ENCODE measurements at regions not wholly inside any gene's neighbourhood (a gene's known extent, or its start where the extent isn't known, plus 50 kb on each side); places are given as distances from the start of the nearest gene placed in this dataset.

- Histone ChIP-seq H3K36me3 (no peaks in the 10 kb centered on the region), H3K4me1 (peaks cover 0 to 11% (median 4%) of the 10 kb centered on the region in 12 donors), H3K9me3 (no peaks in the 10 kb centered on the region), H3K27ac (no peak overlapping the region), H3K4me3 (no peak overlapping the region), H3K27me3 (peaks cover 0 to 3% (median 0%) of the 10 kb centered on the region in 9 donors)
- no peak for TF ChIP-seq POLR2A (IDR thresholded peaks at IDR 0.05)
- TF ChIP-seq CTCF (IDR thresholded peaks at IDR 0.05), result no peak
- 67 to 76% (median 69%) methylated on average over 4 of the region's 4 CpGs for WGBS, 4 donors
- ATAC-seq (peak in 1 of 4 donors; percentile 12), DNase-seq (no peak)
- intact Hi-C loops (cut with DNase I), result no loop called here
Measured at GRCh38 chr15:79682851-79683288, 213.9 kb downstream of the MTHFS start.

GRCh38 chr15:79689030-79689429 is 207.8 kb downstream of the MTHFS start:
- intact Hi-C loops (cut with DNase I), result loop anchor here in 1 of 10 donors (5.0 kb wide), 1 partner anchor 193 kb away; no protein-coding TSS in a partner anchor

GRCh38 chr15:79700951-79701480 is 195.8 kb downstream of the MTHFS start:
- 39 to 45% (median 43%) methylated on average over 4 of the region's 4 CpGs for WGBS, 4 donors

More at GRCh38 chr15:79689030-79689429, 207.8 kb downstream of the MTHFS start:
- H3K36me3 ChIP-seq, result no peaks in the 10 kb centered on the region
- DNase-seq (no peak), ATAC-seq (no peak)
- H3K27ac ChIP-seq, result no peak overlapping the region
- WGBS, 4 donors, result 27 to 54% (median 33%) methylated on average over 1 of the region's 1 CpG
- no peaks in the 10 kb centered on the region for H3K4me1 ChIP-seq
- no peak overlapping the region for H3K4me3 ChIP-seq
- peaks cover 0 to 21% (median 8%) of the 10 kb centered on the region in 12 donors for H3K9me3 ChIP-seq
- peaks cover 0 to 3% (median 0%) of the 10 kb centered on the region in 9 donors for H3K27me3 ChIP-seq
- TF ChIP-seq CTCF (IDR thresholded peaks at IDR 0.05) (no peak), POLR2A (IDR thresholded peaks at IDR 0.05) (no peak)

GRCh38 chr15:79702621-79703020 is 194.2 kb downstream of the MTHFS start:
- Histone ChIP-seq H3K4me1 (no peaks in the 10 kb centered on the region), H3K36me3 (no peaks in the 10 kb centered on the region), H3K27ac (no peak overlapping the region), H3K9me3 (peaks cover 0 to 8% (median 0%) of the 10 kb centered on the region in 12 donors), H3K27me3 (peaks cover 0 to 3% (median 0%) of the 10 kb centered on the region in 9 donors), H3K4me3 (no peak overlapping the region)
- DNase-seq, result no peak
- intact Hi-C loops (cut with DNase I), result no loop called here
- WGBS, 4 donors, result 85 to 100% (median 97%) methylated on average over 1 of the region's 1 CpG
- ATAC-seq, result no peak
- TF ChIP-seq POLR2A (IDR thresholded peaks at IDR 0.05) (no peak), CTCF (IDR thresholded peaks at IDR 0.05) (no peak)

More at GRCh38 chr15:79700951-79701480, 195.8 kb downstream of the MTHFS start:
- no peaks in the 10 kb centered on the region for H3K9me3 ChIP-seq
- no peaks in the 10 kb centered on the region for H3K36me3 ChIP-seq
- no peak for TF ChIP-seq CTCF (IDR thresholded peaks at IDR 0.05)
- TF ChIP-seq POLR2A (IDR thresholded peaks at IDR 0.05), result no peak
- H3K4me3 ChIP-seq, result no peak overlapping the region
- intact Hi-C loops (cut with DNase I), result no loop called here
- no peak for DNase-seq
- peaks cover 0 to 3% (median 0%) of the 10 kb centered on the region in 9 donors for H3K27me3 ChIP-seq
- H3K4me1 ChIP-seq, result no peaks in the 10 kb centered on the region
- no peak for ATAC-seq
- H3K27ac ChIP-seq, result no peak overlapping the region
